Natural killer cell (primary cell): ENCODE measurements at regions not wholly inside any gene's neighbourhood (a gene's known extent, or its start where the extent isn't known, plus 50 kb on each side); places are given as distances from the start of the nearest gene placed in this dataset.

ENCODE experiments used
- ATAC-seq, 3 donors: fragments of 150-1000 bp in 2 of 3; fragments of 200-7000 bp in 1 of 3; cut with Tn5 transposase; 1 replicate in 1 of 3; 2 replicates in 2 of 3; pipeline ENCODE4 v1.10.0; 2021; ENCODE audit warnings: mild to moderate bottlenecking in 2 of 3, moderate library complexity in 2 of 3
- DNase-seq, 2 donors: peaks; one replicate each; pipeline versions ENCODE4 v3.0.0 to v3.0.0-alpha.2; 2013 to 2021; ENCODE audit warnings: mixed read lengths in 1 of 2
- H3K27ac ChIP-seq: one replicate; pipeline ENCODE4 v1.5.1; 2013; ENCODE audit warnings: mild to moderate bottlenecking, low read length
- H3K27me3 ChIP-seq: one replicate; pipeline ENCODE4 v1.6.1; 2013; ENCODE audit warnings: low read length; ENCODE audit not compliant: control insufficient read depth, insufficient read depth
- H3K36me3 ChIP-seq: one replicate; pipeline ENCODE4 v1.6.1; 2013; ENCODE audit warnings: low read length; ENCODE audit not compliant: control insufficient read depth, insufficient read depth
- H3K4me1 ChIP-seq: one replicate; pipeline ENCODE4 v1.6.1; 2013; ENCODE audit warnings: low read length; ENCODE audit not compliant: control insufficient read depth, insufficient read depth
- H3K4me3 ChIP-seq: one replicate; pipeline ENCODE4 v1.5.1; 2013; ENCODE audit warnings: low read length
- H3K9me3 ChIP-seq: one replicate; pipeline ENCODE4 v1.6.1; 2013; ENCODE audit warnings: low read length; ENCODE audit not compliant: control insufficient read depth, insufficient read depth
- H3K27ac Mint-ChIP-seq, 2 donors: one replicate each; pipeline ENCODE4 v1.8.0; 2022; ENCODE audit warnings: mild to moderate bottlenecking in 2 of 2, mixed read lengths in 2 of 2, moderate library complexity in 1 of 2
- H3K27me3 Mint-ChIP-seq, 2 donors: one replicate each; pipeline ENCODE4 v1.8.0; 2022; ENCODE audit warnings: low read depth in 2 of 2, mixed read lengths in 2 of 2
- H3K36me3 Mint-ChIP-seq: one replicate; pipeline ENCODE4 v1.8.0; 2022; ENCODE audit warnings: mixed read lengths
- H3K4me1 Mint-ChIP-seq, 2 donors: one replicate each; pipeline ENCODE4 v1.8.0; 2022; ENCODE audit warnings: mixed read lengths in 2 of 2
- H3K4me3 Mint-ChIP-seq: one replicate; pipeline ENCODE4 v1.8.0; 2022; ENCODE audit warnings: mild to moderate bottlenecking, moderate library complexity, mixed read lengths
- H3K9me3 Mint-ChIP-seq, 2 donors: one replicate each; pipeline ENCODE4 v1.8.0; 2022; ENCODE audit warnings: mixed read lengths in 2 of 2
- CTCF ChIP-seq: fragments of 200-600 bp; IDR thresholded peaks from one replicate; pipeline ENCODE4 v1.8.0; 2022; ENCODE audit warnings: antibody characterized with exemption
- WGBS: methylation state at CpG from one replicate; pipeline ENCODE4 v1.1.7; 2013; ENCODE audit warnings: missing lambda C conversion rate; ENCODE audit not compliant: insufficient coverage; 5-methylcytosine and 5-hydroxymethylcytosine counted together
- intact Hi-C: fragments of 100-400 bp; cut with micrococcal nuclease; formaldehyde crosslinking; loops from one replicate; pipeline ENCODE4 v1.14.2; 2022

- H3K27ac Mint-ChIP-seq, result peak overlapping the region; percentile 81 to 90
- Histone ChIP-seq H3K4me3 (no peak overlapping the region), H3K4me1 (peaks cover 19% of the 10 kb centered on the region), H3K9me3 (no peaks in the 10 kb centered on the region), H3K27me3 (no peaks in the 10 kb centered on the region), H3K27ac (peak overlapping the region; percentile 60), H3K36me3 (no peaks in the 10 kb centered on the region)
- no peaks in the 10 kb centered on the region for H3K9me3 Mint-ChIP-seq
- peak; percentile 38 to 67 for DNase-seq
- peaks cover 12 to 15% of the 10 kb centered on the region in 2 donors for H3K4me1 Mint-ChIP-seq
- peaks cover 0 to 3% of the 10 kb centered on the region in 2 donors for H3K27me3 Mint-ChIP-seq
- H3K4me3 Mint-ChIP-seq, result peak overlapping the region; percentile 82
- no peak for TF ChIP-seq CTCF
- peak; percentile 84 to 97 (median 91) for ATAC-seq
- intact Hi-C loops, result no loop called here
- H3K36me3 Mint-ChIP-seq, result no peaks in the 10 kb centered on the region
- WGBS, result 69% methylated on average over 11 of the region's 11 CpGs
Measured at GRCh38 chr2:88239781-88240180, 69.6 kb downstream of the THNSL2 start.

- Histone ChIP-seq H3K27me3 (no peaks in the 10 kb centered on the region), H3K27ac (no peak overlapping the region), H3K36me3 (no peaks in the 10 kb centered on the region), H3K9me3 (no peaks in the 10 kb centered on the region), H3K4me3 (no peak overlapping the region), H3K4me1 (peaks cover 19% of the 10 kb centered on the region)
- TF ChIP-seq CTCF, result no peak
- no peak for ATAC-seq
- H3K4me1 Mint-ChIP-seq, result peaks cover 12 to 15% of the 10 kb centered on the region in 2 donors
- no peak overlapping the region for H3K4me3 Mint-ChIP-seq
- DNase-seq, result no peak
- no peaks in the 10 kb centered on the region for H3K9me3 Mint-ChIP-seq
- peaks cover 6 to 7% of the 10 kb centered on the region in 2 donors for H3K27me3 Mint-ChIP-seq
- H3K27ac Mint-ChIP-seq, result no peak overlapping the region
- intact Hi-C loops, result no loop called here
- no peaks in the 10 kb centered on the region for H3K36me3 Mint-ChIP-seq
- 80% methylated on average over 2 of the region's 3 CpGs for WGBS
Measured at GRCh38 chr2:88236666-88237065, 66.5 kb downstream of the THNSL2 start.
